ENCODE measurements at regions not wholly inside any gene's neighbourhood (a gene's known extent, or its start where the extent isn't known, plus 50 kb on each side); places are given as distances from the start of the nearest gene placed in this dataset.

DNA sequence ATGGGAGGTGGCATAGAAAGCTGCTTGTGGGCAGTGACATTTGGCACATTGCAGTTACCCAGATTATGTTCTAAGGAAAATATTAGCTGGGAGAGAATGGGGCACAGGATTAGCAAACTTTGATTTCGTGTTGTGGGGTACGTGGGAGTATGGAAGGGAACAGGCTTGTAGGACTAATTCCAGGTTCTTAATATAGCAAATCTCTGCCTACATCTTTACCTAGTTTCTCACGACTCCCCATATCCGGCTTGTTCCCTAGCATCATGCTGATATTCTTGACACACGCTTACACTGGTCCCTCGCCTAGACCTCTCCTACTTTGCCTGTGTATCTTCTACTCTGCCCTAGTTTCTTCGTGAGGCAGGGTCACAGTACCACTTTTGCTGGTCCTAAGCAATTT, 293.9 kb upstream of the PLXNA2 start:
- no peak for DNase-seq (ENCODE audit: low read depth)

DNA sequence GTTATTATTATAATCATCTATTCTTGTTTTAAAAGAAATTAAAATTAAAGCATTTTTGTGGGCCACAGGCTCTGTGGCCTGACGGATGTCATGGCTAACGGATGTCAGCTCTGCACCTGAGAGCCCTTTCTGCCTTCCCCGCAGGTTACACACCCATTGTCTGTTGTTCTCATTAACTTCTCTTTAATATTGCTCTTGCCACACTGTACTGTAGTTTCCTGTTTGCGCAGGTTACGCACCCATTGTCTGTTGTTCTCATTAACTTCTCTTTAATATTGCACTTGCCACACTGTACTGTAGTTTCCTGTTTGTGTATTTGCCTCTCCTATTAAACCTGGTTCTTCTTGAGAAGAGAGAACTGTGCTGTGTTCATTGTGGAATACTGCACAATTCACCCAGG, 294.4 kb upstream of the PLXNA2 start:
- Histone ChIP-seq H2AFZ (ENCODE audit: low read depth, low read length) (no peak overlapping the region), H3K36me3 (ENCODE audit: insufficient read depth, low read length) (no peaks in the 10 kb centered on the region), H3K9ac (ENCODE audit: low read length) (no peak overlapping the region), H3K4me1 (ENCODE audit: insufficient read depth, low read length) (no peaks in the 10 kb centered on the region), H3K9me3 (ENCODE audit: insufficient read depth, low read depth, low read length) (no peaks in the 10 kb centered on the region), H3K4me2 (ENCODE audit: low read length) (no peak overlapping the region), H3K79me2 (ENCODE audit: insufficient read depth, low read length) (no peaks in the 10 kb centered on the region), H4K20me1 (ENCODE audit: insufficient read depth, low read length) (no peaks in the 10 kb centered on the region), H3K27ac (ENCODE audit: low read depth, low read length) (no peak overlapping the region), H3K27me3 (ENCODE audit: insufficient read depth, low read length) (no peaks in the 10 kb centered on the region), H3K4me3 (ENCODE audit: insufficient read depth, low read depth, low read length) (no peak overlapping the region)
- TF ChIP-seq EZH2 (IDR thresholded peaks at IDR 0.05; ENCODE audit: insufficient read depth, low read length): no peak
- TF ChIP-seq, protein P1, sequence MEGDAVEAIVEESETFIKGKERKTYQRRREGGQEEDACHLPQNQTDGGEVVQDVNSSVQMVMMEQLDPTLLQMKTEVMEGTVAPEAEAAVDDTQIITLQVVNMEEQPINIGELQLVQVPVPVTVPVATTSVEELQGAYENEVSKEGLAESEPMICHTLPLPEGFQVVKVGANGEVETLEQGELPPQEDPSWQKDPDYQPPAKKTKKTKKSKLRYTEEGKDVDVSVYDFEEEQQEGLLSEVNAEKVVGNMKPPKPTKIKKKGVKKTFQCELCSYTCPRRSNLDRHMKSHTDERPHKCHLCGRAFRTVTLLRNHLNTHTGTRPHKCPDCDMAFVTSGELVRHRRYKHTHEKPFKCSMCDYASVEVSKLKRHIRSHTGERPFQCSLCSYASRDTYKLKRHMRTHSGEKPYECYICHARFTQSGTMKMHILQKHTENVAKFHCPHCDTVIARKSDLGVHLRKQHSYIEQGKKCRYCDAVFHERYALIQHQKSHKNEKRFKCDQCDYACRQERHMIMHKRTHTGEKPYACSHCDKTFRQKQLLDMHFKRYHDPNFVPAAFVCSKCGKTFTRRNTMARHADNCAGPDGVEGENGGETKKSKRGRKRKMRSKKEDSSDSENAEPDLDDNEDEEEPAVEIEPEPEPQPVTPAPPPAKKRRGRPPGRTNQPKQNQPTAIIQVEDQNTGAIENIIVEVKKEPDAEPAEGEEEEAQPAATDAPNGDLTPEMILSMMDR (IDR thresholded peaks at IDR 0.05; ENCODE audit: insufficient read depth, low read depth, low read length): no peak
- DNase-seq (ENCODE audit: low read depth) (no peak), FAIRE-seq (no peak)
- Mint-ChIP-seq H3K9me3 (ENCODE audit: unreplicated experiment) (no peaks in the 10 kb centered on the region), H3K27me3 (ENCODE audit: low read depth, unreplicated experiment) (peaks cover 11% of the 10 kb centered on the region), H3K27ac (ENCODE audit: unreplicated experiment) (no peak overlapping the region), H3K36me3 (ENCODE audit: low read depth, unreplicated experiment) (no peaks in the 10 kb centered on the region), H3K4me1 (ENCODE audit: low read depth, unreplicated experiment) (peaks cover 11% of the 10 kb centered on the region), H3K4me3 (ENCODE audit: unreplicated experiment) (no peak overlapping the region)

More for the DNA sequence above, 293.9 kb upstream of the PLXNA2 start:
- TF ChIP-seq, protein P1 (IDR thresholded peaks at IDR 0.05; ENCODE audit: insufficient read depth, low read depth, low read length): no peak
- no peak for TF ChIP-seq EZH2 (IDR thresholded peaks at IDR 0.05; ENCODE audit: insufficient read depth, low read length)
- Mint-ChIP-seq H3K9me3 (ENCODE audit: unreplicated experiment) (no peaks in the 10 kb centered on the region), H3K36me3 (ENCODE audit: low read depth, unreplicated experiment) (no peaks in the 10 kb centered on the region), H3K4me1 (ENCODE audit: low read depth, unreplicated experiment) (peaks cover 11% of the 10 kb centered on the region), H3K4me3 (ENCODE audit: unreplicated experiment) (no peak overlapping the region), H3K27ac (ENCODE audit: unreplicated experiment) (no peak overlapping the region), H3K27me3 (ENCODE audit: low read depth, unreplicated experiment) (peaks cover 15% of the 10 kb centered on the region)
- H3K9me3 ChIP-seq (ENCODE audit: insufficient read depth, low read depth, low read length): no peaks in the 10 kb centered on the region
- H3K4me2 ChIP-seq (ENCODE audit: low read length): no peak overlapping the region
- H2AFZ ChIP-seq (ENCODE audit: low read depth, low read length): no peak overlapping the region
- no peak for FAIRE-seq
- no peak overlapping the region for H3K9ac ChIP-seq (ENCODE audit: low read length)
- H3K4me1 ChIP-seq (ENCODE audit: insufficient read depth, low read length): no peaks in the 10 kb centered on the region
- no peak overlapping the region for H3K27ac ChIP-seq (ENCODE audit: low read depth, low read length)
- no peaks in the 10 kb centered on the region for H3K79me2 ChIP-seq (ENCODE audit: insufficient read depth, low read length)
- H3K4me3 ChIP-seq (ENCODE audit: insufficient read depth, low read depth, low read length): no peak overlapping the region
- H3K36me3 ChIP-seq (ENCODE audit: insufficient read depth, low read length): no peaks in the 10 kb centered on the region
- H4K20me1 ChIP-seq (ENCODE audit: insufficient read depth, low read length): no peaks in the 10 kb centered on the region
- H3K27me3 ChIP-seq (ENCODE audit: insufficient read depth, low read length): no peaks in the 10 kb centered on the region

DNA sequence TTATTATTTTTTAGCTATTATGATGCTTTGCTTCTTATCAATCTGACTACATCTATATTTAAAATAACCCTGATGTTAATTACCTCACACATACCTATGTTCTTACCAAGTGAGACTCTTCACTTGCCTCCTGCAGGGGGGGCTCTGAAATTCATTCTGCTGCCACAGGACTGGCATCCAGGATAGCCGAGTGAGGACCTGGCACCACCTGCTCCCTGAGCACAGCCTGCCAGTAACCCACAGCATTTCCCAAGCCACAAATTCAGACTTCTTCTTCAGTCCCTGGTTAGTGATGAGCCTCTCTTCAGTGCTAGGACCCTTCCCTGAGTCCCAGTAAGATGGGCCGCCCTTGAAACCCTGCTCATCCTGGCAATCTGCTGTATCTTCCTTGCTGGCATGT, 296.5 kb upstream of the PLXNA2 start:
- Mint-ChIP-seq H3K4me1 (ENCODE audit: low read depth, unreplicated experiment) (peaks cover 11% of the 10 kb centered on the region), H3K36me3 (ENCODE audit: low read depth, unreplicated experiment) (no peaks in the 10 kb centered on the region), H3K27me3 (ENCODE audit: low read depth, unreplicated experiment) (peaks cover 9% of the 10 kb centered on the region), H3K27ac (ENCODE audit: unreplicated experiment) (no peak overlapping the region), H3K4me3 (ENCODE audit: unreplicated experiment) (no peak overlapping the region), H3K9me3 (ENCODE audit: unreplicated experiment) (no peaks in the 10 kb centered on the region)
- Histone ChIP-seq H3K27ac (ENCODE audit: low read depth, low read length) (no peak overlapping the region), H3K27me3 (ENCODE audit: insufficient read depth, low read length) (no peaks in the 10 kb centered on the region), H2AFZ (ENCODE audit: low read depth, low read length) (no peak overlapping the region), H3K79me2 (ENCODE audit: insufficient read depth, low read length) (no peaks in the 10 kb centered on the region), H3K36me3 (ENCODE audit: insufficient read depth, low read length) (no peaks in the 10 kb centered on the region), H3K4me3 (ENCODE audit: insufficient read depth, low read depth, low read length) (no peak overlapping the region), H4K20me1 (ENCODE audit: insufficient read depth, low read length) (no peaks in the 10 kb centered on the region), H3K9me3 (ENCODE audit: insufficient read depth, low read depth, low read length) (no peaks in the 10 kb centered on the region), H3K9ac (ENCODE audit: low read length) (no peak overlapping the region), H3K4me2 (ENCODE audit: low read length) (no peak overlapping the region), H3K4me1 (ENCODE audit: insufficient read depth, low read length) (no peaks in the 10 kb centered on the region)
- FAIRE-seq (no peak), DNase-seq (ENCODE audit: low read depth) (no peak)
- TF ChIP-seq, protein P1 (IDR thresholded peaks at IDR 0.05; ENCODE audit: insufficient read depth, low read depth, low read length): no peak
- no peak for TF ChIP-seq EZH2 (IDR thresholded peaks at IDR 0.05; ENCODE audit: insufficient read depth, low read length)
